H1 (cell line): ENCODE measurements at regions not wholly inside any gene's neighbourhood (a gene's known extent, or its start where the extent isn't known, plus 50 kb on each side); places are given as distances from the start of the nearest gene placed in this dataset.

Experiments used
- CTCF ChIA-PET: fragments of 300-600 bp; sonication (Branson Sonifier 250); formaldehyde crosslinking; loops from one replicate; lab custom pipeline; 2021; ENCODE audit not compliant: partially characterized antibody; lab: Charles Lee
- POLR2A ChIA-PET: fragments of 300-600 bp; sonication (Branson Sonifier 250); formaldehyde crosslinking; loops from one replicate; lab custom pipeline; 2021; ENCODE audit warnings: inconsistent platforms; ENCODE audit not compliant: partially characterized antibody; lab: Charles Lee
- DNase-seq, 2 experiments: peaks; one replicate each; pipeline versions ENCODE4 v3.0.0 to v3.0.0-alpha.2; 2010 to 2022; ENCODE audit warnings: low spot score in 2 of 2, low read depth in 1 of 2, mixed read lengths in 1 of 2
- FAIRE-seq: peaks from 2 replicates; lab custom pipeline; 2011; peaks lifted over from hg19 to GRCh38; lab: Jason Lieb, UNC
- H2AFZ ChIP-seq: 2 replicates; pipeline ENCODE4 v1.8.1; 2012; ENCODE audit warnings: low read length, inconsistent platforms
- H2AK5ac ChIP-seq: 2 replicates; pipeline ENCODE4 v1.6.1; 2013; ENCODE audit warnings: low read depth, low read length
- H2BK120ac ChIP-seq: replicated peaks from 2 replicates; pipeline ENCODE3; 2013; ENCODE audit warnings: low read depth, low read length, inconsistent platforms
- H2BK12ac ChIP-seq: 2 replicates; pipeline ENCODE4 v1.6.1; 2013; ENCODE audit warnings: low read depth, low read length
- H2BK15ac ChIP-seq: 2 replicates; pipeline ENCODE4 v1.6.1; 2013; ENCODE audit warnings: low read length
- H2BK20ac ChIP-seq: 2 replicates; pipeline ENCODE4 v1.6.1; 2013; ENCODE audit warnings: low read length
- H2BK5ac ChIP-seq: 2 replicates; pipeline ENCODE4 v1.6.1; 2013; ENCODE audit warnings: low read depth, low read length
- H3K14ac ChIP-seq: 2 replicates; pipeline ENCODE4 v1.6.1; 2013; ENCODE audit warnings: inconsistent platforms; ENCODE audit not compliant: insufficient read length
- H3K18ac ChIP-seq: 2 replicates; pipeline ENCODE4 v1.6.1; 2013; ENCODE audit warnings: low read length; ENCODE audit errors: extremely low read depth
- H3K23ac ChIP-seq: 2 replicates; pipeline ENCODE4 v1.6.1; 2013; ENCODE audit warnings: inconsistent platforms; ENCODE audit not compliant: insufficient read length
- H3K23me2 ChIP-seq: 2 replicates; pipeline ENCODE4 v1.6.1; 2013; ENCODE audit warnings: low read depth, low read length
- H3K27ac ChIP-seq: 2 replicates; pipeline ENCODE4 v1.6.1; 2011; ENCODE audit warnings: low read depth, low read length, inconsistent platforms
- H3K27me3 ChIP-seq, 4 experiments: replicated peaks in 1 of 4; 1 replicate in 1 of 4; 2 replicates in 3 of 4; pipeline versions ENCODE4 v1.6.1 to v1.8.1; 2011 to 2013; ENCODE audit warnings: low read length in 3 of 4, mild to moderate bottlenecking in 3 of 4, inconsistent platforms in 2 of 4, mixed read lengths in 2 of 4, moderate library complexity in 1 of 4; ENCODE audit not compliant: control insufficient read depth in 3 of 4, insufficient read depth in 3 of 4; ENCODE audit errors: extremely low read depth in 1 of 4
- H3K36me3 ChIP-seq, 4 experiments: 2 replicates each; pipeline versions ENCODE4 v1.6.1 to v1.8.1; 2011 to 2013; ENCODE audit warnings: mild to moderate bottlenecking in 4 of 4, low read length in 3 of 4, moderate library complexity in 2 of 4, control low read depth in 1 of 4, inconsistent platforms in 1 of 4; ENCODE audit not compliant: insufficient read depth in 4 of 4, control insufficient read depth in 2 of 4
- H3K4ac ChIP-seq: replicated peaks from 2 replicates; pipeline ENCODE3; 2013; ENCODE audit warnings: low read length, low read depth, mixed read lengths, inconsistent platforms; ENCODE audit not compliant: insufficient read length
- H3K4me1 ChIP-seq, 4 experiments: replicated peaks in 1 of 4; 1 replicate in 1 of 4; 2 replicates in 3 of 4; pipeline versions ENCODE4 v1.6.1 to v1.8.1; 2011 to 2013; ENCODE audit warnings: low read length in 3 of 4, inconsistent platforms in 2 of 4, mixed read lengths in 1 of 4; ENCODE audit not compliant: insufficient read depth in 4 of 4, control insufficient read depth in 3 of 4
- H3K4me2 ChIP-seq, 2 experiments: 2 replicates each; pipeline versions ENCODE4 v1.6.1 to v1.8.1; 2011 to 2013; ENCODE audit warnings: low read depth in 2 of 2, low read length in 2 of 2, control low read depth in 1 of 2, inconsistent platforms in 1 of 2, mild to moderate bottlenecking in 1 of 2; ENCODE audit not compliant: insufficient read depth in 1 of 2
- H3K4me3 ChIP-seq, 4 experiments: fragments of 200-600, 300-600 bp in 1 of 4; sonication (generic), shearing (Covaris generic), sonication (Bioruptor Twin) in 1 of 4; 2 replicates each; pipeline versions ENCODE4 v1.5.1 to v1.8.1; 2011 to 2016; ENCODE audit warnings: low read length in 4 of 4, low read depth in 3 of 4, control low read depth in 2 of 4, inconsistent platforms in 2 of 4, mild to moderate bottlenecking in 2 of 4, mixed read lengths in 1 of 4, moderate library complexity in 1 of 4; ENCODE audit not compliant: insufficient read depth in 2 of 4; ENCODE audit errors: extremely low read depth in 1 of 4
- H3K56ac ChIP-seq: replicated peaks from 2 replicates; pipeline ENCODE3; 2013; ENCODE audit warnings: low read depth, mild to moderate bottlenecking, mixed read lengths, low read length, inconsistent platforms; ENCODE audit not compliant: insufficient read length
- H3K79me1 ChIP-seq: 2 replicates; pipeline ENCODE4 v1.6.1; 2013; ENCODE audit warnings: low read depth, low read length, control low read depth
- H3K79me2 ChIP-seq, 2 experiments: 2 replicates each; pipeline versions ENCODE4 v1.6.1 to v1.8.1; 2012 to 2013; ENCODE audit warnings: low read length in 2 of 2, mild to moderate bottlenecking in 2 of 2, inconsistent platforms in 1 of 2; ENCODE audit not compliant: insufficient read depth in 2 of 2, control insufficient read depth in 1 of 2
- H3K9ac ChIP-seq, 4 experiments: replicated peaks in 1 of 4; 1 replicate in 1 of 4; 2 replicates in 3 of 4; pipeline versions ENCODE4 v1.6.1 to v1.8.1; 2011 to 2013; ENCODE audit warnings: low read depth in 3 of 4, low read length in 3 of 4, control low read depth in 2 of 4, mild to moderate bottlenecking in 2 of 4, moderate library complexity in 2 of 4, inconsistent platforms in 1 of 4; ENCODE audit errors: extremely low read depth in 1 of 4
- H3K9me3 ChIP-seq, 2 experiments: 2 replicates each; pipeline versions ENCODE4 v1.6.1 to v1.8.1; 2012 to 2013; ENCODE audit warnings: mild to moderate bottlenecking in 2 of 2, moderate library complexity in 2 of 2, control low read depth in 1 of 2, inconsistent platforms in 1 of 2, low read depth in 1 of 2, low read length in 1 of 2, mixed read lengths in 1 of 2; ENCODE audit not compliant: insufficient read depth in 2 of 2
- H4K20me1 ChIP-seq, 2 experiments: replicated peaks in 1 of 2; 2 replicates each; pipeline versions ENCODE3 to v1.8.1; 2011 to 2013; ENCODE audit warnings: inconsistent platforms in 2 of 2, low read length in 2 of 2, mild to moderate bottlenecking in 1 of 2; ENCODE audit not compliant: insufficient read depth in 2 of 2, control insufficient read depth in 1 of 2
- H4K5ac ChIP-seq: 2 replicates; pipeline ENCODE4 v1.6.1; 2013; ENCODE audit warnings: low read length, low read depth, mixed read lengths, inconsistent platforms; ENCODE audit not compliant: insufficient read length
- H4K8ac ChIP-seq: 2 replicates; pipeline ENCODE4 v1.8.0; 2013; ENCODE audit warnings: mild to moderate bottlenecking, moderate library complexity, low read length, inconsistent platforms; ENCODE audit not compliant: insufficient read depth; ENCODE audit errors: extremely low read depth
- H4K91ac ChIP-seq: replicated peaks from 2 replicates; pipeline ENCODE3; 2013; ENCODE audit warnings: low read length, mixed read lengths, inconsistent platforms; ENCODE audit not compliant: insufficient read length
- CHD1 ChIP-seq: IDR thresholded peaks from 2 replicates; pipeline ENCODE4 v1.6.1; 2012; ENCODE audit warnings: low read depth, low read length, improper control_type of control experiment
- HDAC2 ChIP-seq, 2 experiments: fragments of 300-600 bp in 1 of 2; sonication (generic) in 1 of 2; IDR thresholded peaks; 2 replicates each; pipeline ENCODE4 v1.6.1; 2011 to 2012; ENCODE audit warnings: low read depth in 2 of 2, low read length in 2 of 2, mild to moderate bottlenecking in 2 of 2, moderate library complexity in 2 of 2, borderline replicate concordance in 1 of 2, inconsistent platforms in 1 of 2
- HDAC6 ChIP-seq: IDR thresholded peaks from one replicate; pipeline ENCODE4 v1.7.1; 2012; ENCODE audit warnings: low read depth, mild to moderate bottlenecking, inconsistent platforms, low read length, moderate library complexity
- PHF8 ChIP-seq: fragments of 200-600 bp; sonication (generic); conservative IDR thresholded peaks from 2 replicates; pipeline ENCODE4 v1.7.1; 2012; ENCODE audit warnings: low read depth, mild to moderate bottlenecking, inconsistent platforms, low read length, moderate library complexity
- POLR2A ChIP-seq, 2 experiments: IDR thresholded peaks; 1 replicate in 1 of 2; 2 replicates in 1 of 2; pipeline ENCODE4 v1.6.1; 2011; ENCODE audit warnings: low read depth in 2 of 2, low read length in 2 of 2, mild to moderate bottlenecking in 2 of 2; ENCODE audit errors: control extremely low read depth in 1 of 2
- POU5F1 ChIP-seq: IDR thresholded peaks from 2 replicates; pipeline ENCODE4 v1.6.1; 2011; ENCODE audit warnings: low read depth, mild to moderate bottlenecking, low read length, moderate library complexity
- RFX5 ChIP-seq: IDR thresholded peaks from 2 replicates; pipeline ENCODE4 v1.6.1; 2011; ENCODE audit warnings: low read depth, low read length, improper control_type of control experiment, borderline replicate concordance
- TAF1 ChIP-seq: IDR thresholded peaks from 2 replicates; pipeline ENCODE4 v1.6.1; 2011; ENCODE audit warnings: mild to moderate bottlenecking, low read depth, low read length
- YY1 ChIP-seq: IDR thresholded peaks from 2 replicates; pipeline ENCODE4 v1.6.1; 2011; ENCODE audit warnings: low read depth, mild to moderate bottlenecking, low read length
- WGBS, 2 experiments: shearing (Covaris generic) in 1 of 2; methylation state at CpG; one replicate each; pipeline versions ENCODE4 v1.1.6 to v1.1.7; 2013 to 2015; ENCODE audit warnings: low lambda C conversion rate in 2 of 2, mixed read lengths in 2 of 2, inconsistent platforms in 1 of 2, low coverage in 1 of 2, missing lambda C conversion rate in 1 of 2; ENCODE audit not compliant: insufficient replicate concordance in 2 of 2, insufficient coverage in 1 of 2, insufficient read length in 1 of 2; ENCODE audit errors: extremely low coverage in 1 of 2, missing lambda C conversion rate in 1 of 2; 5-methylcytosine and 5-hydroxymethylcytosine counted together
- TF ChIP-seq, protein P1 (sequence below), 3 experiments: IDR thresholded peaks; 1 replicate in 2 of 3; 2 replicates in 1 of 3; pipeline versions ENCODE4 v1.5.1 to v1.6.1; 2011; ENCODE audit warnings: low read length in 3 of 3, mild to moderate bottlenecking in 3 of 3, inconsistent platforms in 2 of 3, low read depth in 1 of 3, moderate library complexity in 1 of 3; ENCODE audit not compliant: insufficient read depth in 1 of 3; ENCODE audit errors: control extremely low read depth in 1 of 3

DNA sequence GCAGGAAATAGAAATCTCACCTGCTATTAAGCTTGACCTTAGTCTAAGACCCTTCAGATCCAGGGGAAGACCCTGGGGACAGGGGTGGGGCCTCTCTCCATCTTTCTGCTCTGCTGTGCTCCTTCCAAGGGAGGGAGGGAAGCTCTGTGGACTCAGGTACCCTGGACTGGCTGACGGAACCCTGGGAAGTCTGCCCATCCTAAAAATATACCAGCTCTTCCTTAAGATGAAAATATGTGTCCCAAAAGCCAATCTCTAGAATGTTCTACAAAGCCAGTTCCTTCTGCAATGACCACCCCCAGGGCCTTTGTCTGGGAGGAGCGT lies 73.7 kb downstream of the RTL6 start:
- no peak overlapping the region for H3K27ac ChIP-seq
- H4K8ac ChIP-seq, result no peak overlapping the region
- no peak overlapping the region for H2BK120ac ChIP-seq
- no peak overlapping the region for H2BK15ac ChIP-seq
- CTCF ChIA-PET, result interaction anchor here (1.0 to 2.8 kb wide), 9 partner anchors 10 to 342 kb away, joined by 3 to 7 read pairs (median 5); no protein-coding TSS in a partner anchor
- H3K9ac ChIP-seq, result no peak overlapping the region
- no peak overlapping the region for H3K4me3 ChIP-seq
- WGBS, 2 experiments, result 85% methylated on average over 2 of the region's 2 CpGs; no CpG with 5 or more reads in 1 of the 2 experiments
- H3K4me2 ChIP-seq, result no peak overlapping the region
- H3K79me2 ChIP-seq, result no peaks in the 10 kb centered on the region
- H4K91ac ChIP-seq, result no peak overlapping the region
- no peak overlapping the region for H4K5ac ChIP-seq
- H2BK5ac ChIP-seq, result no peak overlapping the region
- H2AK5ac ChIP-seq, result no peak overlapping the region
- POLR2A ChIA-PET, result no interaction called here
- no peak overlapping the region for H2BK12ac ChIP-seq
- H3K56ac ChIP-seq, result no peak overlapping the region
- H3K79me1 ChIP-seq, result no peaks in the 10 kb centered on the region
- no peak overlapping the region for H3K14ac ChIP-seq
- H3K36me3 ChIP-seq, result no peaks in the 10 kb centered on the region
- H4K20me1 ChIP-seq, result no peaks in the 10 kb centered on the region
- no peak overlapping the region for H3K18ac ChIP-seq
- no peak overlapping the region for H2BK20ac ChIP-seq
- H3K4ac ChIP-seq, result no peak overlapping the region
- no peaks in the 10 kb centered on the region; the same call in 1 of the 2 replicates for H3K23me2 ChIP-seq
- DNase-seq, result no peak
- no peaks in the 10 kb centered on the region for H3K9me3 ChIP-seq
- H3K23ac ChIP-seq, result no peak overlapping the region
- FAIRE-seq, result no peak
- TF ChIP-seq TAF1, result no peak
- no peak for TF ChIP-seq POLR2A (IDR thresholded peaks at IDR 0.05; ENCODE audit: control extremely low read depth in 1 of 2, low read depth in 2 of 2, low read length in 2 of 2)
- TF ChIP-seq CHD1, result no peak
- no peak for TF ChIP-seq HDAC2 (IDR thresholded peaks at IDR 0.05; ENCODE audit: borderline replicate concordance in 1 of 2, low read depth in 2 of 2, low read length in 2 of 2)
- no peak for TF ChIP-seq POU5F1
- TF ChIP-seq YY1, result no peak
- TF ChIP-seq RFX5, result no peak
- TF ChIP-seq PHF8, result no peak
- TF ChIP-seq HDAC6, result no peak
- TF ChIP-seq, protein P1, sequence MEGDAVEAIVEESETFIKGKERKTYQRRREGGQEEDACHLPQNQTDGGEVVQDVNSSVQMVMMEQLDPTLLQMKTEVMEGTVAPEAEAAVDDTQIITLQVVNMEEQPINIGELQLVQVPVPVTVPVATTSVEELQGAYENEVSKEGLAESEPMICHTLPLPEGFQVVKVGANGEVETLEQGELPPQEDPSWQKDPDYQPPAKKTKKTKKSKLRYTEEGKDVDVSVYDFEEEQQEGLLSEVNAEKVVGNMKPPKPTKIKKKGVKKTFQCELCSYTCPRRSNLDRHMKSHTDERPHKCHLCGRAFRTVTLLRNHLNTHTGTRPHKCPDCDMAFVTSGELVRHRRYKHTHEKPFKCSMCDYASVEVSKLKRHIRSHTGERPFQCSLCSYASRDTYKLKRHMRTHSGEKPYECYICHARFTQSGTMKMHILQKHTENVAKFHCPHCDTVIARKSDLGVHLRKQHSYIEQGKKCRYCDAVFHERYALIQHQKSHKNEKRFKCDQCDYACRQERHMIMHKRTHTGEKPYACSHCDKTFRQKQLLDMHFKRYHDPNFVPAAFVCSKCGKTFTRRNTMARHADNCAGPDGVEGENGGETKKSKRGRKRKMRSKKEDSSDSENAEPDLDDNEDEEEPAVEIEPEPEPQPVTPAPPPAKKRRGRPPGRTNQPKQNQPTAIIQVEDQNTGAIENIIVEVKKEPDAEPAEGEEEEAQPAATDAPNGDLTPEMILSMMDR (IDR thresholded peaks at IDR 0.05; ENCODE audit: control extremely low read depth in 1 of 3, insufficient read depth in 1 of 3, low read depth in 1 of 3, low read length in 3 of 3), result no peak
- H3K27me3 ChIP-seq, result no peaks in the 10 kb centered on the region
- no peak overlapping the region for H2AFZ ChIP-seq
- peaks cover 3 to 10% (median 4%) of the 10 kb centered on the region in 4 experiments for H3K4me1 ChIP-seq
